ENCODE measurements at regions not wholly inside any gene's neighbourhood (a gene's known extent, or its start where the extent isn't known, plus 50 kb on each side); places are given as distances from the start of the nearest gene placed in this dataset.

DNA sequence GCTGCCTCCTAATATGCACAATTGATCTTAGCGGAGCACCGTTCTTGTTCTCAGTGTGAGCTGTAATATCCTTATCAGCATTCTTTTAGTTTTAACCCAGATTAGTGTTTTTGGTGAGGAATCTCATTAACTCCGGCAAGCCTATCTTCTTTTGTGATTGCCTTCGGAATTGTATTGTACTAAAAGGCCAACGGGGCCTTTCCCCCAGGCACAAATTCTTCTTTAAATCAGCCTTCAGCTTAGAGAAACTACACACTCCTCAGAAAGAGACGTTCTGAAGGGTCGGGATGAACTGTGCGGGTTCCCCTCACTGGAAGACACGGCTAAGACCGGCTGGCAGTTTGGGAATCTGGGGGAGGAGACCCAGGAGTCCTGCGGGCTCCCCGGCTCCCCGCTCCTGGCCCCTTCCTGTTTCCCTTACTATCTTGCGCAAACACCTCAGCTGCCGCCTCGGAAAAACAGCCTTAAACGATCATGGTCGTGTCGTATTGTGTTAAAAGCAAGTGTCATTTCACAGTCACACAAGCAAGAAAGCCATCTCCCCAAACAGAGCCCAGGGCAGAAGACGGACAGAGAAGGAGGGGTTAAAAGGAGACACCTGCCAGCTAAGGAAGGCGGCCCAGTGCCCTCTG is 353.1 kb upstream of the IRX2 start:
- no peak for TF ChIP-seq EZH2phosphoT487 (IDR thresholded peaks at IDR 0.05; ENCODE audit: unreplicated experiment)
- TF ChIP-seq, protein P1, sequence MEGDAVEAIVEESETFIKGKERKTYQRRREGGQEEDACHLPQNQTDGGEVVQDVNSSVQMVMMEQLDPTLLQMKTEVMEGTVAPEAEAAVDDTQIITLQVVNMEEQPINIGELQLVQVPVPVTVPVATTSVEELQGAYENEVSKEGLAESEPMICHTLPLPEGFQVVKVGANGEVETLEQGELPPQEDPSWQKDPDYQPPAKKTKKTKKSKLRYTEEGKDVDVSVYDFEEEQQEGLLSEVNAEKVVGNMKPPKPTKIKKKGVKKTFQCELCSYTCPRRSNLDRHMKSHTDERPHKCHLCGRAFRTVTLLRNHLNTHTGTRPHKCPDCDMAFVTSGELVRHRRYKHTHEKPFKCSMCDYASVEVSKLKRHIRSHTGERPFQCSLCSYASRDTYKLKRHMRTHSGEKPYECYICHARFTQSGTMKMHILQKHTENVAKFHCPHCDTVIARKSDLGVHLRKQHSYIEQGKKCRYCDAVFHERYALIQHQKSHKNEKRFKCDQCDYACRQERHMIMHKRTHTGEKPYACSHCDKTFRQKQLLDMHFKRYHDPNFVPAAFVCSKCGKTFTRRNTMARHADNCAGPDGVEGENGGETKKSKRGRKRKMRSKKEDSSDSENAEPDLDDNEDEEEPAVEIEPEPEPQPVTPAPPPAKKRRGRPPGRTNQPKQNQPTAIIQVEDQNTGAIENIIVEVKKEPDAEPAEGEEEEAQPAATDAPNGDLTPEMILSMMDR (conservative IDR thresholded peaks at IDR 0.05; ENCODE audit: low read depth in 2 of 2): no peak
